ENCODE measurements at regions not wholly inside any gene's neighbourhood (a gene's known extent, or its start where the extent isn't known, plus 50 kb on each side); places are given as distances from the start of the nearest gene placed in this dataset.
"Not testable (repeated sequence)": the region's sequence is repeated elsewhere in the genome, so short reads cannot be mapped to it uniquely, and the experiment has no call there.

DNA sequence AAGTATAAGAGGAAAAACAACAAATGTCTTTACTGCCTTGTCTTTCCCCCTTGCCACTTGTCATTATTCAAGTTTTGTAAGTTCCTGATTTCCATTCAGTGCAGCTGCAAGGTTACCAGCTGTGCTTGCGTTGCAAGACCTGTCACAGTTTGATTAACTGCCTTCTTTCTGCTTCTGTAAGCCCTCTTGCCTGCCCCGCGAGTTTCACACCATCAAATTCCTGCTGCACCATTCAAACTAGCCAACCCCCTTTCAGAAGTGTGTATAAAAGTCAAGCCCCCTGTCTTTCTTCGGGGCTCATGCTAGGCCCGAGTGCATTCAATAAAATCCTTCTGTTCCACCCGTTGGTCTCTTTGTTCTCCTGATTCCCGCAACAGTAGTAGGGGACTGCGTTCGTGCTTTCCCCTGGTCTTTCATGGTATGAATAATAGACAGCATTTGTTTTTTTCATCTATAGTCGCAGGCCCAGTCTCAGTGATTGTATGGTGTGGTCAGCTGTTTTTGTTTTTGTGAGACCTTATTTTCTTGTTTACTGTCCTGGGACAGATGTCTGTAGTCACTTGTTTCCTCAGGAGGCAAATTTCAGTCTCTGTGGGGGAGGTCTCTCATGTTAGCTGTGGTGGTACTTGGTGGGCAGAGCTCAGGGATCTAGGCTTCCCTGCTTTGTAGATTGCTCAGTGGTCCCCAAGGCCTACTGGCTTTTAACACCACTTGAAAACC, 159.1 kb upstream of the NOTCH2NLA start:
- peak overlapping the region; percentile 98 for H3K4me3 Mint-ChIP-seq
- peaks cover 12% of the 10 kb centered on the region for H3K4me1 Mint-ChIP-seq
- POLR2A ChIA-PET, result interaction anchor here (0.6 to 1.4 kb wide), 6 partner anchors 10 to 1874 kb away, joined by 3 to 47 read pairs (median 6); no protein-coding TSS in a partner anchor
- not testable (repeated sequence) for H3K36me3 Mint-ChIP-seq; H3K27me3 Mint-ChIP-seq; H3K9me3 Mint-ChIP-seq; DNase-seq; ATAC-seq (ENCODE audit: low read depth)
- H3K27ac Mint-ChIP-seq, result peak overlapping the region; percentile 100

DNA sequence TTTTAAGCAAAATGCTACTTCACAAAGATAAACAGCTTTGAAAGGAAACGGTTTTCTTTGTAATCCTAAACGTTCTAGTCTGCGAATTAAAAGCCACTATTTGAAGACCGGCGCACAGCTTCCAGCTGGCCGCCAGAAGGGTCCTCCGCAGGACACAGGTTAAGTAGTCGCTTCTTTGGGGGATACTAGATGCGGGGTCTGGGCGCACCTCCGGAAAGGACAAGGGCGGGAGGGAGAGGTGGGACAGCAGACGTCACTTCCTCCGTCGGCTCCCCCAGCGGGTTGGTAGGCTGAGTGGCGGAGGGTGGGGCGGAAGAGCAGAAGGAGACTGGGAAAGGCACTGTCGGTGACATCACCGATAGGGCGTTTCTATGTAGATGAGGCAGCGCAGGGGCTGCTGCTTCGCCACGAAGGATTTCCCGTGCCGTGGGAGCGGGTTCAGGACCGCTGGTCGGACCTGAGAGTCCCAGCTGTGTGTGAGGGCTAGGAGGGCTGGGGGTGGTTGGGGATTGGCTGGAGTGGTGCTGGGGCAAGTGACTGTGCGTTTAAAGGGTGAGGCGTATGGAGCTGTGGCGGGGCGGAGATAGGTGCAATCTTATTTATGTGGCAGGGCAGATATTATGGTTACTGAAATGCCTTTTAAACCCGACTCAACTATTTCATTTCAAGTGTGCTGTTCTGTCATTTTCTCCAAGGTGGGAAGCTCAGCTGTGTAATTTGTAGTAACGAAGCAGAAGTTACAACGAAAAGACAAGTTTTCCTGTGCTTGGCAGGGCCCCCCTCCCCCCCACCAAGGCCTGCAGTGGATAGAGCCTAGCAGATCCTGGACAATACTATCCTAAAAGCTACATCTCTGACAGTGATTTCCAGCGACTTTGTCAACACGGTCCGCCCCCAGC, 158.3 kb upstream of the NOTCH2NLA start:
- not testable (repeated sequence) for H3K36me3 Mint-ChIP-seq, H3K9me3 Mint-ChIP-seq, H3K27me3 Mint-ChIP-seq
- Mint-ChIP-seq H3K4me3 (peak overlapping the region; percentile 98), H3K4me1 (peaks cover 12% of the 10 kb centered on the region), H3K27ac (peak overlapping the region; percentile 100)
- DNase-seq (peak; percentile 79), ATAC-seq (ENCODE audit: low read depth) (peak; percentile 85)
- POLR2A ChIA-PET, result interaction anchor here (0.6 to 1.4 kb wide), 6 partner anchors 9 to 1875 kb away, joined by 3 to 47 read pairs (median 6); no protein-coding TSS in a partner anchor

GRCh38 chr1:146381196-146381595, 152.4 kb upstream of the NOTCH2NLA start:
- not testable (repeated sequence) for H3K27ac Mint-ChIP-seq

DNA sequence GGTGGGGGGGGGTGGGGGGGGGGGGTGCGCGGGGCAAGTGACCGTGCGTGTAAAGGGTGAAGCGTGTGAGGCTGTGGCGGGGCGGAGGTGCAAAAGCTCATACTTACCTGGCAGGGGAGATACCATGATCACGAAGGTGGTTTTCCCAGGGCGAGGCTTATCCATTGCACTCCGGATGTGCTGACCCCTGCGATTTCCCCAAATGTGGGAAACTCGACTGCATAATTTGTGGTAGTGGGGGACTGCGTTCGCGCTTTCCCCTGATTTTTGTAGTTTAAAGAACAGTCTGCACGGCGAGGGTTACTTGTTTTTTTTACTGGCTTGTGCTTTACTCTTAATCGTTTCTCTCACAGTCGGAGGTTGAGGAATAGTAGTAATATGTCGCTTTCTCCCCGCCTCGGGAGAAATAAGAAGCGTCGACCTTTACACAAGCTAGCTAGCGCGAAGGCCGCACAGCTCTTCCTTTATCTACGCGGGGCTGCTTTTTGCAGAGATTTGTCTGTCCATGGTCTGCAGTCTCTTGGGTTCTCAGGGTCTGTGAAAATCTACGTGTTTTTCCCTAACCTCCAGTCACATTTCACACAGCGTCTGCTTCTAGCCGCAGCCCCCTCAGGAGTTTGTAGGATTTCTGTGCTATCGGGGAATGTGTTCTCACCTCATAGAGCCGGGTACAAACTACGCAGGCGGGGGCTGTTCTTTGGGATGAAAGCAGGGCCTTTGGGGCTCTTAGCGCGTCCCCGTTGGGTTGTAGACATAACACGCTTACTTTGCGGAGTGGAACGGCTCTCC, 148.1 kb upstream of the NOTCH2NLA start:
- Mint-ChIP-seq H3K4me3 (peak overlapping the region; percentile 82), H3K4me1 (peaks cover 21% of the 10 kb centered on the region), H3K27ac (peak overlapping the region; percentile 97)
- not testable (repeated sequence) for H3K27me3 Mint-ChIP-seq, H3K9me3 Mint-ChIP-seq, H3K36me3 Mint-ChIP-seq
- ATAC-seq (ENCODE audit: low read depth), result peak; percentile 94
- POLR2A ChIA-PET, result interaction anchor here (0.6 to 3.9 kb wide), 5 partner anchors 10 to 912 kb away, joined by 3 to 47 read pairs (median 4); no protein-coding TSS in a partner anchor
- peak; percentile 73 for DNase-seq

More at GRCh38 chr1:146381196-146381595, 152.4 kb upstream of the NOTCH2NLA start:
- POLR2A ChIA-PET; ATAC-seq (ENCODE audit: low read depth); H3K4me3 Mint-ChIP-seq; H3K27me3 Mint-ChIP-seq; H3K36me3 Mint-ChIP-seq; H3K9me3 Mint-ChIP-seq; DNase-seq: not testable (repeated sequence)
- H3K4me1 Mint-ChIP-seq, result peaks cover 14% of the 10 kb centered on the region

DNA sequence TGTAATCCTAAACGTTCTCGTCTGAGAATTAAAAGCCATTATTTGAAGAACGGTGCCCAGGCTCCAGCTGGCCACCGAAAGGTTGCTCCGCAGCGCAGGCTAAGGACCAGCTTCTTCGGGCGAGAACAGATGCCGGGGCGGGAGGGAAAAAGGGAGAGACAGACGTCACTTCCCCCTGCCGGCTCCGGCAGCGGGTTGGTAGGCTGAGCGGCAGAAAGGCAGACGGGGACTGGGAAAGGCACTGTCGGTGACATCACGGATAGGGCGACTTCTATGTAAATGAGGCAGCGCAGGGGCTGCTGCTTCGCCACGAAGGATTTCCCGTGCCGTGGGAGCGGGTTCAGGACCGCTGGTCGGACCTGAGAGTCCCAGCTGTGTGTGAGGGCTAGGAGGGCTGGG, 147.5 kb upstream of the NOTCH2NLA start:
- H3K4me1 Mint-ChIP-seq, result peaks cover 21% of the 10 kb centered on the region
- POLR2A ChIA-PET, result interaction anchor here (0.6 to 3.9 kb wide), 5 partner anchors 11 to 911 kb away, joined by 3 to 47 read pairs (median 4); no protein-coding TSS in a partner anchor
- H3K9me3 Mint-ChIP-seq, H3K36me3 Mint-ChIP-seq, H3K27me3 Mint-ChIP-seq: not testable (repeated sequence)
- peak; percentile 77 for DNase-seq
- ATAC-seq (ENCODE audit: low read depth), result peak; percentile 53
- H3K4me3 Mint-ChIP-seq, result peak overlapping the region; percentile 82
- peak overlapping the region; percentile 97 for H3K27ac Mint-ChIP-seq

DNA sequence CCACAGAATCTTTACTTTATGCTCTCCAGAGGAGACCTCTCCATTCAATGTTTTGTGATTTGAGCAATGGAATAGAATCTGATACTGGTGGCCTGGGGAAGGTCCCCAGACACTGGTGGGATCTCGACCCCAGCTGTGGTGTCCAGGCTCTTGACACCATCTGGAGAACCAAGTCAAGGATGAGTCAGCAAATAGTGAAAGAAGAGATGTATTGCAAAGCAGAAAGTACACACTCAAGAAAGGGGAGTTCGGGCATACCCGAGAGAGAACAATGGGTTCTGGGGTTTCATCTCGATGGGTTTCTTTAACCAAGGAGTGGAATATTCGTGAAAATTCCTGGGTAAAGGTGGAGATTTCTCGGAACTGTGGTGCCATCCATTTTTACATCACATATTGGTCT, 146.3 kb upstream of the NOTCH2NLA start:
- ATAC-seq (ENCODE audit: low read depth); H3K36me3 Mint-ChIP-seq; DNase-seq; POLR2A ChIA-PET; H3K9me3 Mint-ChIP-seq; H3K27me3 Mint-ChIP-seq: not testable (repeated sequence)
- peak overlapping the region; percentile 58 for H3K27ac Mint-ChIP-seq
- peaks cover 21% of the 10 kb centered on the region for H3K4me1 Mint-ChIP-seq
- H3K4me3 Mint-ChIP-seq, result peak overlapping the region; percentile 56

GRCh38 chr1:146369940-146370339, 141.1 kb upstream of the NOTCH2NLA start:
- POLR2A ChIA-PET; H3K9me3 Mint-ChIP-seq; ATAC-seq (ENCODE audit: low read depth); H3K27me3 Mint-ChIP-seq; H3K4me1 Mint-ChIP-seq; H3K36me3 Mint-ChIP-seq: not testable (repeated sequence)
- H3K27ac Mint-ChIP-seq, result peak overlapping the region; percentile 88
- H3K4me3 Mint-ChIP-seq, result peak overlapping the region; percentile 82
- peak; percentile 66 for DNase-seq

GRCh38 chr1:146355373-146355772, 126.6 kb upstream of the NOTCH2NLA start:
- H3K4me1 Mint-ChIP-seq, H3K36me3 Mint-ChIP-seq: not testable (repeated sequence)

GRCh38 chr1:146326863-146327262, 98.0 kb upstream of the NOTCH2NLA start:
- H3K9me3 Mint-ChIP-seq; DNase-seq; H3K27ac Mint-ChIP-seq; H3K36me3 Mint-ChIP-seq; ATAC-seq (ENCODE audit: low read depth); H3K4me3 Mint-ChIP-seq; H3K4me1 Mint-ChIP-seq; H3K27me3 Mint-ChIP-seq; POLR2A ChIA-PET: not testable (repeated sequence)

More at GRCh38 chr1:146355373-146355772, 126.6 kb upstream of the NOTCH2NLA start:
- H3K9me3 Mint-ChIP-seq; H3K27me3 Mint-ChIP-seq; H3K4me3 Mint-ChIP-seq; H3K27ac Mint-ChIP-seq; DNase-seq; ATAC-seq (ENCODE audit: low read depth); POLR2A ChIA-PET: not testable (repeated sequence)

GRCh38 chr1:146324463-146324862, 95.6 kb upstream of the NOTCH2NLA start:
- ATAC-seq (ENCODE audit: low read depth); POLR2A ChIA-PET: not testable (repeated sequence)

DNA sequence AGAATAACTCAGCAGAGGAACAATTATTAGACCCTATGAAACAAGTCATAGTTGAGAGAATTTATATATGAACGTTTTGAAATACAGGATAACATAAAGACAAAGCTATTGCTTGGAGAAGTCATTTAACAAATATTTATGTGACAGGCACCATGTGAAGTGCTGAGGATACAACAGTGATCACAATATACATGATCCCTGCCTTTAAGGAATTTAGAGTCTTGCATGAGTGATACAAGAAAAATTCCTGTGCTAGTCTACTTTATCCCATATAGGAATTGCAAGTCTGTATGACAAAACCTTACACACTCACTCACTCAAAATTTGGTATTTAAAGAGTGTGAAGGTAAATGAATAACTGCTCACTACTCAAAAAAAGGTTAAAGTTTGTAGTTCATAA, 94.5 kb upstream of the NOTCH2NLA start:
- H3K4me3 Mint-ChIP-seq; ATAC-seq (ENCODE audit: low read depth); H3K27ac Mint-ChIP-seq: not testable (repeated sequence)

More at GRCh38 chr1:146324463-146324862, 95.6 kb upstream of the NOTCH2NLA start:
- not testable (repeated sequence) for H3K9me3 Mint-ChIP-seq, H3K36me3 Mint-ChIP-seq, H3K27ac Mint-ChIP-seq, H3K27me3 Mint-ChIP-seq, H3K4me1 Mint-ChIP-seq, DNase-seq, H3K4me3 Mint-ChIP-seq

DNA sequence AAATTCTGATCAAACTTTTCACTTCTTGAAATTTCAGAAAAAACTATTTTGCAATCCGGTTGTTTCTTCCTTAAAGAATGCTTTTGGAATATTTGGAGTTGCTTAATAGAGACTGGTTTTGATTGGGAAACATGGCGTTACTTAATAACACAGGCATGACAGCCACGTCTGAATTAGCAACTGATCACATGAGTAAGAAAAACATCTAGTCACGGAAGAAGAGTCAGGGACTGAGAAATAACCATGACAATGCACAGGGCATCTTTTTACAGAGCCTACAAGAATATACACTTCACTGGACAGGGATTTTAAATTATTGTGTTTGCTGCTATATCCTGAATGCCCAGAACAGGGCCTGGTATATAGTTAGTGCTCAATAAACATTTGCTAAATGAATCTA, 94.1 kb upstream of the NOTCH2NLA start:
- H3K27ac Mint-ChIP-seq; H3K36me3 Mint-ChIP-seq; H3K4me3 Mint-ChIP-seq; DNase-seq; ATAC-seq (ENCODE audit: low read depth); H3K9me3 Mint-ChIP-seq; H3K4me1 Mint-ChIP-seq; H3K27me3 Mint-ChIP-seq; POLR2A ChIA-PET: not testable (repeated sequence)

More for the DNA sequence above, 94.5 kb upstream of the NOTCH2NLA start:
- H3K36me3 Mint-ChIP-seq, H3K9me3 Mint-ChIP-seq, DNase-seq, H3K27me3 Mint-ChIP-seq, H3K4me1 Mint-ChIP-seq, POLR2A ChIA-PET: not testable (repeated sequence)

DNA sequence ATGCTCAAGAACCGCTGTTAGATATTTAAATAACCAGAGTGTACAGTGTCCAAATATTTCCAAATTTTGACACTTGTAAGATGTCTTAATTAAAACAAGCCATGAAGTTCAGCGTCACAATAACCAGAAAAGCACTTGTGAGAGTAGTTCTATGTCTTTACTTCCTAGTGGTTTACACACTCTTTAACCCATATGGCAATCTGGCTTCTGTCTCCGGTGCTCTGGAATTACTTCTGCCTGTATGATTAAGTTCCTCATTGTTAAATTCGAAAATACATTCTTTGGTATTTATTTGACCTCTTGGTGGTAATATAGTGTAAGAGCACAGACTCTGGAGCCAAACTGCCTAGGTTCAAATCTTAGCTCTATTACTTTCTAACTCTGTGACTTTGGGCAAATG, 89.9 kb upstream of the NOTCH2NLA start:
- ATAC-seq (ENCODE audit: low read depth); H3K27me3 Mint-ChIP-seq; H3K27ac Mint-ChIP-seq; H3K4me3 Mint-ChIP-seq; H3K36me3 Mint-ChIP-seq; DNase-seq; H3K9me3 Mint-ChIP-seq; H3K4me1 Mint-ChIP-seq; POLR2A ChIA-PET: not testable (repeated sequence)
